NCI-H1092 treated with DMSO at 0.1 percent for 48 hours (cell line): ENCODE measurements at regions not wholly inside any gene's neighbourhood (a gene's known extent, or its start where the extent isn't known, plus 50 kb on each side); places are given as distances from the start of the nearest gene placed in this dataset.

Experiments
- DNase-seq: peaks from one replicate; lab custom pipeline; 2025; lab: John Stamatoyannopoulos, UW

- DNase-seq, result no peak
Observed at GRCh38 chr11:62030071-62030684, 62.7 kb upstream of the FTH1 start.

GRCh38 chr11:62026739-62027370 is 59.4 kb upstream of the FTH1 start:
- no peak for DNase-seq

GRCh38 chr11:62025487-62026105 is 58.2 kb upstream of the FTH1 start:
- DNase-seq, result no peak

- no peak for DNase-seq
Observed at GRCh38 chr11:62024936-62025486, 57.6 kb upstream of the FTH1 start.

GRCh38 chr11:62022211-62022610 is 54.8 kb upstream of the FTH1 start:
- no peak for DNase-seq

- no peak for DNase-seq
Observed at GRCh38 chr11:62020661-62021060, 53.2 kb upstream of the FTH1 start.

- no peak for DNase-seq
Observed at GRCh38 chr11:62018981-62019664, 51.7 kb upstream of the FTH1 start.

GRCh38 chr11:62017878-62018655 is 50.6 kb upstream of the FTH1 start:
- DNase-seq, result no peak
